Right cardiac atrium (tissue), 5 donors: ENCODE measurements at regions not wholly inside any gene's neighbourhood (a gene's known extent, or its start where the extent isn't known, plus 50 kb on each side); places are given as distances from the start of the nearest gene placed in this dataset.
"Not testable (repeated sequence)": the region's sequence is repeated elsewhere in the genome, so short reads cannot be mapped to it uniquely, and the experiment has no call there.

Experiments
- ATAC-seq, 2 donors: fragments of 200-7000 bp; cut with Tn5 transposase; one replicate each; pipeline versions ENCODE4 v1.8.0 to v1.9.1; 2020; ENCODE audit warnings: moderate library complexity in 2 of 2, mild to moderate bottlenecking in 1 of 2
- DNase-seq, 3 donors: peaks; one replicate each; pipeline ENCODE4 v3.0.0-alpha.2; 2020
- H3K27ac ChIP-seq: one replicate; pipeline ENCODE4 v1.5.1; 2013; ENCODE audit warnings: mild to moderate bottlenecking, low read length, control low read depth, moderate library complexity
- H3K27me3 ChIP-seq: one replicate; pipeline ENCODE4 v1.6.1; 2013; ENCODE audit not compliant: control insufficient read depth, insufficient read depth
- H3K4me1 ChIP-seq: one replicate; pipeline ENCODE4 v1.6.1; 2013; ENCODE audit warnings: low read length; ENCODE audit not compliant: control insufficient read depth, insufficient read depth
- H3K4me3 ChIP-seq: one replicate; pipeline ENCODE4 v1.5.1; 2013; ENCODE audit warnings: low read length, control low read depth
- H3K9me3 ChIP-seq: one replicate; pipeline ENCODE4 v1.6.1; 2013; ENCODE audit warnings: low read length; ENCODE audit not compliant: control insufficient read depth
- whole genome bisulfite sequencing: extraction: QIAGEN DNeasy Blood & Tissue Kit; methylation state at CpG from one replicate; pipeline ENCODE4 v1.1.7; 2013; 5-methylcytosine and 5-hydroxymethylcytosine counted together
- intact Hi-C, 4 donors: fragments of 100-400 bp; cut with DNase I; formaldehyde crosslinking; loops; one replicate each; pipeline versions ENCODE4 v1.11.0 to v1.14.0; 2022 to 2023
- donor health status: healthy with polysubstance abuse.
- donor health status: DM: no; HTN: yes; CAD: no.
- donor health status: DM: no; HTN: no; CAD: no.
- donor health status: DM: no; HTN: yes; CAD: no; lungs with severe emphysema.
- donor health status: DM: yes; HTN: yes; CAD: no.

DNA sequence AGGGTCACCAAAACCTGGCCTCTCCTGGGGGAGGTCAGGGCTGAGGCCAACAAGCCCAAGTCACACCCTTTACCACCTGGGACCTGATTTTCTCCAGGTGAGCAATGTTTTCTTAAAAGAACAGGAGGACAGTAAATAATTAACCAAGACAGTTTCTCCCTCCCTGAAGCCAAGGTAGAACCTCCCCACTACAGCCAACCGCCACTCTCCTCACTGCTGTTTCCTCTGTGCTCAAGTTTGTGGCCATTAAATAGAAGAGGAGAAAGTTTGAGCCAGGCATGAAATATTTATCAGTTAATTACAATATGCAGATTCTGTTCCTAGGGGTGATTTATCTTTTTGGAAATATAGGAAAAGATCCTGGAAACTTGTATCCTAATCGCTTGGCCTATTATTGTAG lies 150.6 kb upstream of the ANKRD20A1 start:
- intact Hi-C loops, DNase-seq, H3K27me3 ChIP-seq, H3K4me1 ChIP-seq, ATAC-seq, H3K9me3 ChIP-seq, H3K4me3 ChIP-seq, H3K27ac ChIP-seq: not testable (repeated sequence)
- 100% methylated on average over 1 of the region's 2 CpGs for WGBS

DNA sequence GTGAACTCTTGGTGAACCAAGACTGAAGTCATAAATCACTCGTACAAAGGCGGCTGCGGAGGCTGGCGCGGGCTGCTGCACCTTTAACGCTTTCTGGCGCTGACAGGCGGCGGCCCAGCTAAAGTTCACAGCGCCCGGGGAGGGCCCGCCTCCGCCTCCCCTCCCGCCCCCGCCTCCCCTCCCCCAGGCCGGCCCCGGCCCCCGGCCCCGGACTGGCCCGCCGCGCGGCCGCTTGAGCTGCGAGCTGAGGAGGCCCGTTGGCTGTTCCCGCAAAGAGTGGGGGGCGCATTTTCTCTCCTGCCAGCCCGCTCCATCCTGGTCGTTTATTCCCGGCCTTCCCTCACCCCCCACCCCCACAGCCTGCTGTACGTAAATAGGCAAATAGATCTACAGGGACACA lies 147.3 kb upstream of the ANKRD20A1 start:
- H3K9me3 ChIP-seq, H3K4me1 ChIP-seq, intact Hi-C loops, H3K27me3 ChIP-seq, H3K27ac ChIP-seq, H3K4me3 ChIP-seq: not testable (repeated sequence)
- peak in 1 of 2 donors; percentile 62 for ATAC-seq
- 3% methylated on average over 15 of the region's 32 CpGs for WGBS
- peak in 2 of 3 donors; percentile 24 to 36 for DNase-seq

DNA sequence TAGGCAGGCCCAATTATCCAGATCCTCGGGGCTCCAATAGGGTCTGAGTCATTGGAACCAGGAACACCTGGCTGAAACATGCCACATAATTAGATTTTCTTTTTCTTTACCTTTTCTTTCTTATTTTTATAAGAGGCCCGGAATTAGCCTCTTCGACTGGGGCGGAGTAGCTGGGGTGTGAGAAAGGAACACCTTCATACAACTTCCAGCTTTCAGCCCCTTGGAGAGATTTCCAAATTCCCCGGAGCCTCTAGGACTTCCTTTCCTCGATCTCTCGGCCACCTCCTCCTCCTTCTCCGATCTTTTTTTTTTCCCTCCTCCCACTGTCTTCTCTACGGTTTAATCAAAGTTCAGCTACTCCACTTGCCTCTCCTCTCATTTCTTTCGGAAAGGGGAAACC lies 146.8 kb upstream of the ANKRD20A1 start:
- 40% methylated on average over 8 of the region's 10 CpGs for WGBS
- DNase-seq = peak; percentile 6 to 11 (median 10)

GRCh38 chr9:67712956-67713355 lies 145.8 kb upstream of the ANKRD20A1 start:
- H3K4me1 ChIP-seq, ATAC-seq, H3K9me3 ChIP-seq, intact Hi-C loops, H3K27ac ChIP-seq, H3K27me3 ChIP-seq, H3K4me3 ChIP-seq, DNase-seq: not testable (repeated sequence)
- 20% methylated on average over 3 of the region's 9 CpGs for WGBS

More for the DNA sequence above, 146.8 kb upstream of the ANKRD20A1 start:
- H3K9me3 ChIP-seq, H3K4me3 ChIP-seq, H3K4me1 ChIP-seq, H3K27me3 ChIP-seq, intact Hi-C loops, ATAC-seq, H3K27ac ChIP-seq: not testable (repeated sequence)

DNA sequence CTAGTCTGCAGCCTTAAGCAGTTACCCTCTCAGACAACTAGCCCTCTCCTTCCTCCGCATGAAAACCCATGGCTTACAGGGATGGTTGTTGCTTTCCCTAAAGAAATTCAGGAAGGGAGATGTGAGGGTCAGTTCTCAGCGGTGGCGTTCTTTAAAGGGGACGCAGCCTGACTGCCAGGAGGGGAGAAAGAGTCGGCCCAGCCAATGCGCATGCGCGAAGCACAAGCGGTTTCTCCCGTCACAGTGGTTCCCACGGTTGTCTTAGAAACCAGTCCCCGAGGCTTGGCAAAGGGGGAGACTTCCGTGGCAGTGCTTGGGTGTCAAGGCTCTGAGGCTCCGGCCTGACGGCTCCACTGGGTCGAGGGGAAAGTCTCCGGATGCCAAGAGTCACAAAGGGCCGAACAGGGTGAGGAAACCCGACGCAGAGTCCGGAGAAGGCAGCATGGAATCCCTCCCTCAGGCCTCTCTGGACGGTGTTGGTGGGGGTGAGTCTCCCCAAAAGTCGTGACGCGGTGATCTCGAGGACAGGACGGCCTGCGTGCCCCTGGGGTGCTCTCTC lies 140.8 kb upstream of the ANKRD20A1 start:
- H3K4me3 ChIP-seq, H3K27me3 ChIP-seq, H3K9me3 ChIP-seq, H3K4me1 ChIP-seq, intact Hi-C loops, H3K27ac ChIP-seq: not testable (repeated sequence)
- DNase-seq = peak; percentile 76 to 91 (median 91)
- 2% methylated on average over 7 of the region's 28 CpGs for WGBS
- ATAC-seq = peak in 1 of 2 donors; percentile 72

DNA sequence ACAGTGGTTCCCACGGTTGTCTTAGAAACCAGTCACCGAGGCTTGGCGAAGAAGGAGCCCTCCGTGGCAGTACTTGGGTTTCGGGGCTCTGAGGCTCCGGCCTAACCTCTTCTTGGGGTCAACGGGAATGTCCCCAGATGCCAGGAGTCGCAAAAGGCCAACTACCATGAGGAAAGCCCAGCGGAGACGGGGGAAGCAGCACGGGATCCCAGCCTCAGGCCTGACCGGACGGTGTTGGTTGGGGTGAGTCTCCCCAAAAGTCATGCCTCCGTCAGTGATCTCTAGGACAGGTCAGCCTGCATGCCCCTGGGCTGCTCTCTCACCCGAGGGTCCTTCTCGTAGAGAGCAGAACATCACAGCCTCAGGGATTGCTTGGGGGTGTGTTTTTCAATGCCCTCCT lies 138.2 kb upstream of the ANKRD20A1 start:
- H3K9me3 ChIP-seq, ATAC-seq, H3K27me3 ChIP-seq, H3K4me3 ChIP-seq, H3K27ac ChIP-seq, intact Hi-C loops, H3K4me1 ChIP-seq: not testable (repeated sequence)
- 76% methylated on average over 15 of the region's 16 CpGs for WGBS
- peak in 2 of 3 donors; percentile 24 to 30 for DNase-seq

GRCh38 chr9:67722460-67723090 lies 136.2 kb upstream of the ANKRD20A1 start:
- H3K4me3 ChIP-seq, H3K27me3 ChIP-seq, H3K4me1 ChIP-seq, DNase-seq, intact Hi-C loops, H3K9me3 ChIP-seq, H3K27ac ChIP-seq: not testable (repeated sequence)
- ATAC-seq = peak; percentile 92 to 93
- no CpG with 5 or more reads among the region's 41 CpGs for WGBS

- H3K9me3 ChIP-seq, H3K27me3 ChIP-seq, intact Hi-C loops, H3K27ac ChIP-seq, H3K4me1 ChIP-seq, H3K4me3 ChIP-seq: not testable (repeated sequence)
- ATAC-seq (peak; percentile 18 to 23), DNase-seq (peak in 2 of 3 donors; percentile 24 to 47)
- WGBS = 2% methylated on average over 4 of the region's 15 CpGs
Observed at GRCh38 chr9:67723185-67723584, 135.5 kb upstream of the ANKRD20A1 start.

DNA sequence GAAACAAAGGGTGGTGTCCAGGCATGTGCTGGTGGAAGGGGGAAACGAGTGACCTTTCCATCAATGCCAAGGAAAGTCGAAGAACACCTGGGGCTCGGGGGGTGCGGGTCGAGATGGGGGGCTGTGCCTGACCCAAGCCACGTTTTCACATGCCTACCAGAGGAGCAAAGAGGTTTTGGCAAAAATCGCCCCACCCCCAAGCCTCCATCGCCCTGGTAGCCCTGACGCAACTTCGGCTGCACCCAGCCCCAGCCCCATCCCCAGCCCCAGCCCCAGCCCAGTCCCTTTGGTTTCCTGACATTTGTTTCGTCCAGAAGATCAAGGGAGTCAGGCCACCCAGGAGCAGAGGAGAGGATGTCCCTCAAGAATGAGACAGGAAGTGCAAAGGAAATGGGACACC lies 133.8 kb upstream of the ANKRD20A1 start:
- H3K27ac ChIP-seq, H3K9me3 ChIP-seq, H3K27me3 ChIP-seq, H3K4me1 ChIP-seq, H3K4me3 ChIP-seq, intact Hi-C loops: not testable (repeated sequence)
- WGBS = 34% methylated on average over 5 of the region's 11 CpGs
- ATAC-seq (peak in 1 of 2 donors; percentile 38), DNase-seq (peak; percentile 31 to 69 (median 57))

DNA sequence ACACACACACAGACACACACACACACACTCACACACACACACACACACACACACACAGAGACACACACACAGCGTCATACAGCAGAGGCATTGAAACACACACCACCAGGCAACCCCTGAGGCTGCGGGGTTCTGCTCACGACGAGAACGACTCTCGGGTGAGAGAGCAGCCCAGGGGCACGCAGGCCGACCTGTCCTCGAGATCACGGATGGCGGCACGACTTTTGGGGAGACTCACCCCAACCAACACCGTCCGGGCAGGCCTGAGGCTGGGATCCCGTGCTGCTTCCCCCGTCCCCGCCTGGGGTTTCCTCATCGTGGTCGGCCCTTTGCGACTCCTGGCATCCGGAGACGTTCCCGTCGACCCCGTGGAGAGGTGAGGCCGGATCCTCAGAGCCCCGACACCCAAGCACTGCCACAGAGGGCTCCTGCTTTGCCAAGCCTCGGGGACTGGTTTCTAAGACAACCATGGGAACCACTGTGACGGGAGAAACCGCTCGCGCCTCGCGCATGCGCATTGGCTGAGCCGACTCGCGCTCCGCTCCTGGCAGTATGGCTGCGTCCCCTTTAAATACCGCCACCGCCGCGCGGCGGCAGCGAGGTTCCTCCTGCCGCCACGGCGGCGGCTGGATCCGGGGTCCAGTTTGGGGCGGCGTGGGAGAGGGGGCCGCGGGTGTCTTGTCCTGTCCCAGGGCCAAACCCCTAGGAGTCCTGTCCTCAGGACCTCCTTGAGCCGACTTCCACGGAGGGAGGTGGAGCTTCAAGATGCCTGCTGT lies 132.3 kb upstream of the ANKRD20A1 start:
- H3K27ac ChIP-seq, H3K4me1 ChIP-seq, H3K9me3 ChIP-seq, H3K27me3 ChIP-seq, intact Hi-C loops, H3K4me3 ChIP-seq: not testable (repeated sequence)
- under 1% methylated on average over 22 of the region's 58 CpGs for WGBS
- ATAC-seq (peak; percentile 68 to 78), DNase-seq (peak; percentile 15 to 52 (median 38))

DNA sequence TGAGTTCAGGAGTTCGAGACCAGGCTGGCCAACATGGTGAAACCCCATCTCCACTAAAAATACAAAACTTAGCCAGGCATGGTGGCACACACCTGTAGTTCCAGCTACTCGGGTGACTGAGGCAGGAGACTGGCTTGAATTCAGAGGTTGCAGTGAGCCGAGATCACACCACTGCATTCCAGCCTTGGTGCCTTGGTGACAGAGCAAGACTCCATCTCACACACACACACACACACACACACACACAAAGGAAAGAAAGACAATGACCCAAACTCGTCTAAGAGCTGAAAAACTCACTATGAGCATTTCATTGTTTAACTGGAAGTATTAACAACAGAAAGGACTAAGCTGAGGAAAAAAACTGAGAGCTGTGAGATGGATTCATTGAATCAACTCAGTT lies 95.6 kb upstream of the ANKRD20A1 start:
- H3K27me3 ChIP-seq, DNase-seq, H3K4me3 ChIP-seq, H3K27ac ChIP-seq, H3K4me1 ChIP-seq, ATAC-seq, H3K9me3 ChIP-seq, intact Hi-C loops: not testable (repeated sequence)
- WGBS = 44% methylated on average over 2 of the region's 4 CpGs
